OCI-LY3 (cell line): ENCODE measurements at regions not wholly inside any gene's neighbourhood (a gene's known extent, or its start where the extent isn't known, plus 50 kb on each side); places are given as distances from the start of the nearest gene placed in this dataset.

Source experiments
- EZH2phosphoT487 ChIP-seq: fragments of 200-600 bp; shearing (Covaris generic); IDR thresholded peaks from 2 replicates; pipeline ENCODE4 v1.6.1; 2018; ENCODE audit warnings: antibody characterized with exemption, mixed run types, low read depth
- TF ChIP-seq, protein P1 (sequence below): fragments of 200-600, 300-600 bp; sonication (generic); IDR thresholded peaks from 2 replicates; pipeline ENCODE4 v1.5.1; 2014; ENCODE audit warnings: antibody characterized with exemption, low read length, low read depth

GRCh38 chr12:25328072-25328712, 77.5 kb upstream of the KRAS start:
- TF ChIP-seq, protein P1, sequence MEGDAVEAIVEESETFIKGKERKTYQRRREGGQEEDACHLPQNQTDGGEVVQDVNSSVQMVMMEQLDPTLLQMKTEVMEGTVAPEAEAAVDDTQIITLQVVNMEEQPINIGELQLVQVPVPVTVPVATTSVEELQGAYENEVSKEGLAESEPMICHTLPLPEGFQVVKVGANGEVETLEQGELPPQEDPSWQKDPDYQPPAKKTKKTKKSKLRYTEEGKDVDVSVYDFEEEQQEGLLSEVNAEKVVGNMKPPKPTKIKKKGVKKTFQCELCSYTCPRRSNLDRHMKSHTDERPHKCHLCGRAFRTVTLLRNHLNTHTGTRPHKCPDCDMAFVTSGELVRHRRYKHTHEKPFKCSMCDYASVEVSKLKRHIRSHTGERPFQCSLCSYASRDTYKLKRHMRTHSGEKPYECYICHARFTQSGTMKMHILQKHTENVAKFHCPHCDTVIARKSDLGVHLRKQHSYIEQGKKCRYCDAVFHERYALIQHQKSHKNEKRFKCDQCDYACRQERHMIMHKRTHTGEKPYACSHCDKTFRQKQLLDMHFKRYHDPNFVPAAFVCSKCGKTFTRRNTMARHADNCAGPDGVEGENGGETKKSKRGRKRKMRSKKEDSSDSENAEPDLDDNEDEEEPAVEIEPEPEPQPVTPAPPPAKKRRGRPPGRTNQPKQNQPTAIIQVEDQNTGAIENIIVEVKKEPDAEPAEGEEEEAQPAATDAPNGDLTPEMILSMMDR, result no peak
- no peak for TF ChIP-seq EZH2phosphoT487
